ENCODE measurements at regions not wholly inside any gene's neighbourhood (a gene's known extent, or its start where the extent isn't known, plus 50 kb on each side); places are given as distances from the start of the nearest gene placed in this dataset.
"Not testable (repeated sequence)": the region's sequence is repeated elsewhere in the genome, so short reads cannot be mapped to it uniquely, and the experiment has no call there.

DNA sequence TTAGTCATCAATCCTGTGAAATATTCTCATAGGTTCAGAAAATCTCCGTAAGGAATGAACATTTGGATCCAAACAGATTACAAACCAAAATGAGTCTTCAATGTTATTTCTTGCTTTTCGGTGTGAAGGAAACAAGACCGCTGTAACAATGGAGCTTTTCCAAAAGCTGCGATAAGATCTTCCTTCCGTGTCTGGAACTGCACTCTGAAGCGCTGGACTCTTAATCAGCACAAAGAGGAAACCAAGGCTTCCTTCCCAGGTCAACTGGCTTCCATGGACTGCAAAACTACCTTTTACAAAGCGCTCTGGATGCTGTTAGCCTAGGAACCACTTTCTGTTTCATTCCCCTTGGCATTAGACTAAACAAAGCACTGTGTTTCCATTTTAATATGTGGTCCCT, 137.9 kb upstream of the BASP1 start:
- DNase-seq (ENCODE audit: low read depth in 4 of 4, low spot score in 2 of 4), result no peak

DNA sequence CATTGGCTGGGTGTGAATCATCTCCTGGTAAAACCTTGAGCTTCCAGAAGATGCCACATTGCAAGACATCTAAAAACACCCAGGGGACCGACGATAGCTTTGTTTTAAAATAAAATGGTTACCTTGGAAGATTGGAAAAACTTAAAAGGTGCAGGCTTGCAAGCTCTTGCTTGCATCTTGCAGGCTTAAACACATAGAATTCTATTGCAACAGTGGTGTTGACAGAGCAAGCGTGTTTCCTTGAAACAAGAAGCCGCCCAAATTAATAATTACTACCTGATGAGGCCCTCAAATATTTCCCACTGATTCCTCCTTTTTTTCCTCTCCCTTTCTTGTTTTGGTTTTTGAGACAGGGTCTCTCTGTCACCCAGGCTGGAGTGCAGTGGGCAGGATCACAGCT, 137.1 kb upstream of the BASP1 start:
- DNase-seq (ENCODE audit: low read depth in 4 of 4, low spot score in 2 of 4), result no peak

DNA sequence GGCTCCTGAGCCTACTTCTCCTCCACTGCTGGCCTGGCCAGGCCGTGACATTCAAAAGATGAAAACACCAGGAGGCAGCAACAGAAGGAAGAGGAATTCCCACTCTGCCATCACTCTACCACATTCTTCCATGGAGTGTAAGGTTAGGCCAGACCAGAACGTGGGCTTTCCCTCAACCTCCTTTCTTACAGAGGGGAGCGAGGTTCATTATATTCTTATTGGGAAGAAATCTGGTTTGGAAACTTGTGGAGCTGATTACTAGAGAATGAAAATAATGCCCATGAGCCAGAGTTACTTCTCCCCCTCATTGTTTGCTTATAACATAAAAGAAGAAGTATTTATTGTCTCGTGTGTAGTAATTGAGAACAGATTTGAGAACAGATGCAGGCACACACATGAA, 136.3 kb upstream of the BASP1 start:
- DNase-seq (ENCODE audit: low read depth in 4 of 4, low spot score in 2 of 4), result no peak

DNA sequence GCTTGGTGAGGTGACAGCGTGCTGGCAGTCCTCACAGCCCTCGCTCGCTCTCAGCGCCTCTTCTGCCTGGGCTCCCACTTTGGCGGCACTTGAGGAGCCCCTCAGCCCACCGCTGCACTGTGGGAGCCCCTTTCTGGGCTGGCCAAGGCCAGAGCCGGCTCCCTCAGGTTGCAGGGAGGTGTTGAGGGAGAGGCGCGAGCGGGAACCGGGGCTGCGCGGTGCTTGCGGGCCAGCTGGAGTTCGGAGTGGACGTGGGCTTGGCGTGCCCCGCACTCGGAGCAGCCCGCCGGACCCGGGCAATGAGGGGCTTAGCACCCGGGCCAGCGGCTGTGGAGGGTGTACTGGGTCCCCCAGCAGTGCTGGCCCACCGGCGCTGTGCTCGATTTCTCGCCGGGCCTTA, 134.2 kb upstream of the BASP1 start:
- DNase-seq (ENCODE audit: low read depth in 4 of 4, low spot score in 2 of 4), result not testable (repeated sequence)

DNA sequence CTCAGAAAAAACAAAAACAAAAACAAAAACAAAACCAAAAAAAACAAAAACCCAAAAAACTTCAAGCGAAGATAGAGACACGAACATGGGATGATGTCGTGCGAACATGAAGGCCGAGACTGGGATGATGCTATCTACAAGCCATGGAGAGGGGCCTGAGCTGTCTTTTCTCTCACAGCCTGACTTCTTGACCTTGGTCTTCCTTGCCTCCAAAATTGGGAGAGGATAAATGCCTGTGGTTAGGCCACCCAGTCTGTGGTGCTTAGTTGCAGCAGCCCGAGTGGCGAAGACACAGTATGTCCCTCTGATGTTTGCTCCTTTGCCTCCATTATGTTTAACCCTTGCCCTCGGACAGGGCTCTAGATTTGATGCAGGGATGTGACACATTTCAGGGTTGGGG, 130.4 kb upstream of the BASP1 start:
- DNase-seq (ENCODE audit: low read depth in 4 of 4, low spot score in 2 of 4), result no peak

DNA sequence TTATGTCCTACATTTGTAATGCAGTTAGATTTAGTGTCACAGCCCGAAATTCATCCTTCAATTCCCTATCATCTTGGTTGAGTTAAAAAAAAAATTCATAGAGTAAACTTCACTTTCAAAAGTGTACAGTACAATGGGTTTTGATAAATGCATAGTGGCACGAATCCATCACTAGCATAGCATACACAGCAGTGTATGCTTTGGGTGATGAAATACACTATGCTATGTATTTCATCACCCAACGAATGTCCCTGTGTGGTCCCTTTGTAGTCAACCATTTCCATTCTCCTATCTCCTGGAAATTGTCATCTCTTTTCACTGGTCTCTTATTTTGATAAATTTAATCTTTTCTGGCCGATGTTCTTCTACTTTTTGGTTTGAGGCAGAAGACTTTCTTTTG, 129.4 kb upstream of the BASP1 start:
- DNase-seq (ENCODE audit: low read depth in 4 of 4, low spot score in 2 of 4), result no peak

DNA sequence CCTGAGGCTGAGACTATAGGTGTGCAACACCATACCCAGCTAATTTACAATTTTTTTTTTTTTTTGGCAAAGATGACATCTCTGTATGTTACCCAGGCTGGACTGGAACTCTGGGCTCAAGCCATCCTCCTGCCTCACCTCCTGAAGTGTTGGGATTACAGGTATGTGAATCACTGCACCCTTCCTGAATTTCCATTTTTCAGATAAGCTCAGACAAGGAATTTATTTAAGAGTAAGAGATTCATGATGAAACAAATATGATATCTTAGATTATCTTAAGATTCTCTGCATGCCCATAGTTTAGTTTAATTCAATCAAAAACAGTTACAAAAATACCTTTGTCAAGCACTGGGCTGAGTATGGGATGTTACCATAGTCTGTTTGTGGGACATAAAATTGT, 128.4 kb upstream of the BASP1 start:
- no peak for DNase-seq (ENCODE audit: low read depth in 4 of 4, low spot score in 2 of 4)

DNA sequence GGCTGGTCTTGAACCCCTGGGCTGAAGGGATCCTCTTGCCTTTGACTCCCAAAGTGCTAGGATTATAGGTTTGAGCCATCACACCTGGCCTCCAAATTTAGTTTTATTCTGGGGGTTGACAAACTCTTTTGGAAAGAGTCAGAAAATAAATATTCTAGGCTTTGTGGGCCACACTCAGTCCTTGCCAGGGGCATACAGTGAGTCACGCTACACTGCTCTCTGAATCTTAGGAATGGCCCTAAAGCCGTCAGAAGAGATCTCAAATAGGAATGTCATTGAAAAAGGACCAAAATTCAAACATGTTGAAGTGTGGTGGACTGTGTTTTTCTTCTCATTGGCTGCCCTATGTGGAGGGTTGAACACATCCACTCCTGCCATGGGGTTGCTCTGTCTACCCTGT, 127.7 kb upstream of the BASP1 start:
- DNase-seq (ENCODE audit: low read depth in 4 of 4, low spot score in 2 of 4), result no peak

DNA sequence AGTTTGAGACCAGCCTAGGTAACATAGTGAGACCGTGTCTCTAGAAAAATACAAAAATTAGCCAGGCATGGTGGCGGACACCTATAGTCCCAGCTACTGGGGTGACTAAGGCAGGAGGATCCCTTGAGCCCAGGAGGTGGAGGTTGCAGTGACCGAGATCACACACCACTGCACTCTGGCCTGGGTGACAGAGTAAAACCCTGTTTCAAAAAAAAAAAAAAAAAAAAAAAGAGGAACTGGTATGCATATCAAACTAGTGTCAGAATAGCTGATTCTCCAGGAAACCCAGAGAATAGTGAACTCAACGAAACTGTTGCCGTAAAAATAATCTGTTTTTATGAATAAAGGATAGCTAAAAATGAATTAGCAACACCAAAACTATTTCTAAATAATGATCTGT, 126.6 kb upstream of the BASP1 start:
- DNase-seq (ENCODE audit: low read depth in 4 of 4, low spot score in 2 of 4), result no peak

DNA sequence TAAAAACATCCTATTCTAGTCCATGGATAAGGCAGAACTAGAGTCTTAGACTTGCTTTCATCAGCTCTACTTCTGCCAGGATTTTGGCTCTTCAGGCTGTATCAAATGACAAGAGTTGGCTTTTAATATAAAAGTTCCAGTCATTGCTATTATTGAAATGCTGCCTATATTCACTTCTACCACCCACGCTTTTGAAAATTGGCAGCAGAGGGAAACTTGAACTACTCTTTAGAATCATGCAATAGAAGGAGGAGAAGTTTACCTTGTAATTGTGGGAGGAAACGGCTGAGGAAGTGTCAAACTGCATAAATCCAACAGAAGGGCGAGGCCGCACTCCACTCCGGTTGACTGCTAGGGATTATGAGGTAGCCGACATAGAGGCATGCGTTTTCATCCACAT, 122.6 kb upstream of the BASP1 start:
- DNase-seq (ENCODE audit: low read depth in 4 of 4, low spot score in 2 of 4), result no peak

DNA sequence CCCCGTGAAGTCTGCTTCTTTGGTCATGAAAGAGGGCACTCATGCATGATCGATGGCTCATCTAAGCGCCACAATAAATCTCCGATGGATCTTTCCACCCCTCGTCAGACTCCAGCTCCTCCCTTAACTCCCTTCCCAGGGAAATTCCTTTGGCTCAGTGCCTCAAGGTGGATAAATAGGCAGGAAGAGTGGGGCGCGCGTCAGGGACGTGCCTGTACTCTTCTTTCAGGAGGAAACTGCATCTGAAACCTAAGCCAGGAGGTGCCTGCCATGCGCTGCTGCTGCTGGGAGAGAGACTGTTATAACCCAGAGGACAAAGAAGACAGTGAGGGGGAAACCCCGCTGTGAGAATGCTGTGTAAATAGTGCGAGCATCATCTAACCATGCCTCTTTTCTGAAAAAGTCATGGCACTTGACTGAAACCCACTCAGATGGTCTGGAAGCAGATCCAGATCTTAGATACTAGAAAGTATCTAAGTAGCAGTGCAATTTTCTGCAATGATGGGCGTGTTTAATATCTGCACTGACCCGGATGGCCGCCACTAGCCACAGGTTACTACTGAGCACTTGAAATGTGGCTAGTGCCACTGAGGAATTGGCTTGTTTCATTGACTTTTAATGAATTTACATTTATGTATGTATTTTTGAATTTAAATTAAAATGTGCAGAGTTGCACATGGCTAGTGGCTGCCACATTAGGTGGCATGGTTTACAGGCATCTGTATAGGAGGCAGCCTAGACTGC, 120.3 kb upstream of the BASP1 start:
- peak in 3 of 4 donors; percentile 68 to 77 (median 71) for DNase-seq (ENCODE audit: low read depth in 4 of 4, low spot score in 2 of 4)

DNA sequence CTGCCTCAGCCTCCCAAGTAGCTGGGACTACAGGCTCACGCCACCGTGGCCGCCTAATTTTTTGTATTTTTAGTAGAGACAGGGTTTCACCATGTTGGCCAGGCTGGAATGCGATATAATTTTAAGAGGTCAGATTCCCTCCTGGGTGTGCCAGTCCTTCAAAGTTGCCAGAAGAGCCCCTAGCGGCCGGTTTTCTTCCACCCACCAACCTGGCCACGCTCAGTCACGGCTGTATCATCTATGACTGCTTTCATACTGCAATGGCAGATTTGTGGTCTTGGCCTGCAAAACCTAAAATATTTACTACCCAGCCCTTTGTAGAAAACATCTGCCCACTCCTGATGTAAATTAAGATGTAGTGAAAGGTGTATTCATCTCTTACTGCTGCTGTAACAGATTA, 117.5 kb upstream of the BASP1 start:
- no peak for DNase-seq (ENCODE audit: low read depth in 4 of 4, low spot score in 2 of 4)

DNA sequence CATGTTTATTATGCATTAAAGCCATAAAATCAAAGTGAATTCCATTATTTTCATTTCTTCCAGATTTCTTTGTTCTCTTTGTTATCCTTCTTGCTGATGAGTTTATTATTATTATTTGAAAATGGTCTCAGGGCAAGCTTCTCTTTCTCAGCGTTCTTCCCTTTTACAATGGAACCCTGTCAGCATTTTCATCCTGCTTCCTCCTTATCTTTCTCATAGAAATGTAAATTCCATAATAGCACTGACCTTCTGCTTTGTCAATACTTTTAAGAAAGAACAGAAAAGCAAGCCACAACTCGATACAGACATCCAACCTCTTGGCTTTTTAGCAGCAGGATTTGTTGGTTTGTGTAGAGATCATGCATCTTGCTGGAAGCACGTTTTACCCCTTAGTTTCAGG, 114.0 kb upstream of the BASP1 start:
- DNase-seq (ENCODE audit: low read depth in 4 of 4, low spot score in 2 of 4), result no peak

DNA sequence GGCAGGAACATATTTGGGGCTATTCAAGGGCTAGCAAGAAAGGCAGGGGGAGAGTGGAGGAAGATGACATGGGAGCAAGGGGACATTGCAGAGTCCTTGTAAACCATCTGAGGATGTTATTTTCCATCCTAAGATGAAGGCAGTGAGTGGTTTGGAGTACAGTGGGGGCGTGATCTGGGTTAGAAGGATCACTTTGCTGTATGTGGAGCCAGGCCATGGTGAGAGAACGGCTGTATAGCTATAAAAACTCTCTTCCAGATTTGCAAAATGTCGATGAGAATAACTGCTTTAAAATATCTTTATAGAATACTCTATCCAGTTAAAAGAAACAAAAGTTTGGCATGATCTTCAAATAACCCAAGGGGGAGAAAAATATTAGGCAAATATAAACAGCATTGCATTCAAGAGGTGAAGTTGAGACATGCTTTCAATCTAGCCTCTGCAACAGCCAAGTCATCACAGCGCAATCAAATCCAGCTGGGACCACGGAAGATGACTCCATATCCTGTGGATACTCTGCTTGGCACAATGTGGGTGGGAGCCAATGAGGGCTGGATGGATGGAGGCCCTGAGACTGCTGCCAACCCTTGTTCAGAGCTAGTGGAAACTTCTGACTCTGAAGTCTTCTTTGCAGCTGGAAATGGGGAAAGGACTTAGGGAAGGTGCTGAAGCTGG, 111.5 kb upstream of the BASP1 start:
- no peak for DNase-seq (ENCODE audit: low read depth in 4 of 4, low spot score in 2 of 4)

DNA sequence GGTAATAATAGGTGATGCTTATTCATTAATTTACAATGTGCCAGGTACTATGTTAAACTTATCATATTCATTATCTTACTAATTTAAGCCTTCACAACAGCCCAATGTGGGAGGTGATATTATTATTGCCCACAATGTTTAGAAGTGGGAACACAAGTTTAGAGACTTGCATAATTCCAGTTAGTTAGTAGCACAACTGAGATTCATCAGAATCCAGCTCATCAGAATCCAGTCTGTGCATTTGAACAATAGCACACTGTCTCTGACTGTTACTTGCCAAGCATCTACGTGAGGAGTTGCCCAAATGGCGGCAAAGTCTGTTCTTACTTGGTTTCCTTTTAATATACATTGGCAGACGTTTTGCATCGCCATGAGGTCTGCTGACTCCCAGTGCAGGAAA, 110.9 kb upstream of the BASP1 start:
- no peak for DNase-seq (ENCODE audit: low read depth in 4 of 4, low spot score in 2 of 4)

DNA sequence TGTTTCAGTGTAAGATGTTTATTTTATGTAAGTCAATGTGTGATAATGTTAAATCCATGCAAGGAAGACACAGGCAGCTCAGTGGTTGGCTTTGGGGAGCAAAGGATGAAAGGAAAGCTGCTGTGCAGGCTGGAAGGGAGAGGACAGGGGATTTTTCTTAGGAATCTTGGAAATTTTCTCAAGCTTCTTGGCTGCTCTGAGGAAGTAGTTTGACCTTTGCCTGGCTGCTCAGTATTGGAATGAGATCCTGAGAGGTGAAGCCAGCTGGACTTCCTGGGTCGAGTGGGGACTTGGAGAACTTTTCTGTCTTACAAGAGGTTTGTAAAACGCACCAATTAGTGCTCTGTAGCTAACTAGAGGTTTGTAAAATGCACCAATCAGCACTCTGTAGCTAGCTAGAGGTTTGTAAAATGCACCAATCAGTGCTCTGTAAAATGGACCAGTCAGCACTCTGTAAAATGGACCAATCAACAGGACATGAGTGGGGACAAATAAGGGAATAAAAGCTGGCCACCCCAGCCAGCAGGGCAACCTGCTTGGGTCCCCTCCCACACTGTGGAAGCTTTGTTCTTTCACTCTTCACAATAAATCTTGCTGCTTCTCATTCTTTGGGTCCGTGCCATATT, 105.2 kb upstream of the BASP1 start:
- DNase-seq (ENCODE audit: low read depth in 4 of 4, low spot score in 2 of 4), result not testable (repeated sequence)

DNA sequence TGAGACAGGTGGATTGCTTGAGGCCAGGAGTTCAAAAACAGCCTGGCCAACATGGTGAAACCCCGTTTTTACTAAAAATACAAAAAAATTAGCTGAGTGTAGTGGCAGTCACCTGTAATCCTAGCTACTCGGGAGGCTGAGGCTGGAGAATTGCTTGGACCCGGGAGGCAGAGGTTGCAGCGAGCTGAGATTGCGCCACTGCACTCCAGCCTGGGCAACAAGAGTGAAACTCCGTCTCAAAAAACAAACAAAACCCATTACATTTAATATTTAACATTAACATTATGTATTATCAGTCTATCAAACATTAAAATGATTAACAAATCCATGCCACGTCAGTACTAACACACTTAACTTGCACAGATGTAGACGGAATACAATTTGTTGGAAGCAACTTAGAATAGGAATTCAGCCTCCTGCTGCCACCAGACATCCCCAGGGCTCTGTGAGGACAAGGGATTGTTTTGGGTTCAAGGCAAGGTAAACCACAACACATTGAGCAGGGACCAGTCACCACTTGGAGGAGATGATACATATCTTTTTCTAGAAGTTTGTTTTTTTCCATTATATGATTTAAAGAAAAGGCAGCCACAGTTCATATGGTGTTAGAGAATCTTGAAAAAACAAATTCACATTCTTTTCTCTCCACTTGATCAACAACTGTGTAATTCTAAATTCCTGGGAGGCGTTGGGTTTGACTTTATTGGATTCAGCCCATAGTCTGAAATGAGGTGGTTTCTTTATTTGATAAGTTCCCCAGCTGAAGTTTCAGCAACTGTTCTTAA, 104.1 kb upstream of the BASP1 start:
- no peak for DNase-seq (ENCODE audit: low read depth in 4 of 4, low spot score in 2 of 4)

DNA sequence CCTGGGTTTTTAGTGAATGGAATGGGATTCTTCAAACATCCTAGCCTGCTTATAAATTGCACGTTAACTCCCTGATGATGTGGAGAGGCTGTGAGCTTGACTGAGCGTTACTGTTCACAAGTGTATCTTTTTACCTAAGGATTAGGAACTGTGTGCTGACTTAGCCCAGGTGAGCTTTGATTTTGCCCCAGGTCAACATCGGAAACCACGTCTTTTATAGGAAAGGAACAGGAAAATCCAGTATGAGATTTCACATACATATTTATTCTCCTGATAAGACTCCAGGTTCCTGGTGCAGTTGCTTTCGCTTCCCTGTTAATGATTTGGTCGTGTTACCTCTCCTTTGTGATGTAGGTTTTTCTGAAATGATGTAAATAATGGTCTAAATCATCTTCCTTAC, 103.2 kb upstream of the BASP1 start:
- no peak for DNase-seq (ENCODE audit: low read depth in 4 of 4, low spot score in 2 of 4)

DNA sequence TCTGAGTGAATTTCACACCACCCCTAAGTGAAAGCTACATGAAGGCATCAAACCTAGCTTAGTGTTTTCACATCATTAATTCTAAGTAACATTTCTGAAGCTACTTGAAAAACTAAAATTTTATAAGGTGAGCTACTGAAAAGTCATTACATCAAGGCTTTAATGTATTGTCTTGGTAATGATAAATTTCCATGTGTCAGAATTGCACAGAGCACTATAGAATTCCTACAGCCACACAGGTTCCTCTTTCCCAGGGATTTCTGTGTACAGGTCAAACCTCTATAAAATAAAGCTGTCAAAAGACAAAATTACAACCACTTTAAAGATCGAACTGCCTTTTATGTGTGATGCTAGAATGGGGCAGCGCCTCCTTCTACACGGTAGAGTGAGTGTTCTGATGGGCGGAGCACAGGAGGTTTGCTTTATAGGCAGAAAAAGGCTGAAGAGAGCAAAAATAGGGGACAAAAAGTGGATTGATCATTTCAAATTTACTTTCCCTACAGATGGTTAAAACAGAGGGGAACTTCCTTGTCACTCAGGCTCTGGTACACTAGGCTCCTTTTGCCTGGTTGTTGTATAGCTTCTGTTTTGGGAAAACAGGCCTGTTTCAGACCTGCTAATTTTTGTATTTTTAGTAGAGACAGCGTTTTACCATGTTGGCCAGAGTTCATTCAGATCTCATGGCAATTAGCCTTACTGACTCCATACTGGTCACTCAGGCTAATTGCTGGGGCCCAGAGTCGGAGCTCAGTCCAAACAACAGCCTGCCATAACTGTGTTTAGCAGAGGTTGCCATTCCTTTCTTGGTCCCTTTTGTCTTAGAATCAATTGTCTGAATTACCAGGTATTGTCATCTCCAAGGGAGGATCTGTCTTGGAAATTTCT, 102.5 kb upstream of the BASP1 start:
- no peak for DNase-seq (ENCODE audit: low read depth in 4 of 4, low spot score in 2 of 4)

DNA sequence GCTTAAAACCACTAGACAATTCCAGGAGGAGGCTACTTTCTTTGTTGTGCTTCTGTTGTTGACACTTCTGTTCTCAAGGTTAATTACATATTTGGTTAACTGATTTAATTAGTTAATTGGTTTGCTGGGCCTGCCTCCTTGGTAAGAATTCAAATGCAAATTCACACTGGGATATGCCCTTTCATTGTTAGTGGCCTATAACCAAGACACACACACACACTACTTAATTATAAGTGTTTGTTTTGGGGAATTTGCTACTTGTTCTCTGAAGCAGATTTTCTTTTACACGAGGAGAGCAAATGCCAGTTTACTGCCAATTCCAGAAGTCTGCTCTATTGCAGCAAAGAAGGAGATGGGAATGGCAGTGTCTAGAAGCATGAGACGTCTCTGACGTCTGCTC, 101.6 kb upstream of the BASP1 start:
- DNase-seq (ENCODE audit: low read depth in 4 of 4, low spot score in 2 of 4), result no peak

Data from left renal cortex interstitium (tissue), 4 donors.